Esophagus (tissue), 2 donors: ENCODE measurements at regions not wholly inside any gene's neighbourhood (a gene's known extent, or its start where the extent isn't known, plus 50 kb on each side); places are given as distances from the start of the nearest gene placed in this dataset.

Experiments
- H3K27ac ChIP-seq, 2 donors: one replicate each; pipeline ENCODE4 v1.5.1; 2013; ENCODE audit warnings: low read depth in 2 of 2, mild to moderate bottlenecking in 2 of 2, inconsistent platforms in 1 of 2, low read length in 1 of 2, moderate library complexity in 1 of 2
- H3K27me3 ChIP-seq, 2 donors: one replicate each; pipeline ENCODE4 v1.6.1; 2013; ENCODE audit warnings: low read length in 2 of 2, control low read depth in 1 of 2, mild to moderate bottlenecking in 1 of 2; ENCODE audit not compliant: insufficient read depth in 2 of 2, control insufficient read depth in 1 of 2
- H3K36me3 ChIP-seq, 2 donors: one replicate each; pipeline ENCODE4 v1.6.1; 2013; ENCODE audit warnings: low read length in 1 of 2; ENCODE audit not compliant: control insufficient read depth in 2 of 2, insufficient read depth in 2 of 2
- H3K4me1 ChIP-seq, 2 donors: one replicate each; pipeline ENCODE4 v1.6.1; 2013; ENCODE audit warnings: low read length in 1 of 2; ENCODE audit not compliant: control insufficient read depth in 2 of 2, insufficient read depth in 2 of 2
- H3K4me3 ChIP-seq, 2 donors: one replicate each; pipeline ENCODE4 v1.5.1; 2013; ENCODE audit warnings: low read length in 2 of 2, mild to moderate bottlenecking in 2 of 2, low read depth in 1 of 2, moderate library complexity in 1 of 2
- H3K9me3 ChIP-seq, 2 donors: one replicate each; pipeline ENCODE4 v1.6.1; 2013; ENCODE audit warnings: mild to moderate bottlenecking in 2 of 2, low read depth in 1 of 2, low read length in 1 of 2, moderate library complexity in 1 of 2; ENCODE audit not compliant: control insufficient read depth in 2 of 2, insufficient read depth in 1 of 2
- WGBS, 2 donors: extraction: QIAGEN DNeasy Blood & Tissue Kit; methylation state at CpG; one replicate each; pipeline ENCODE4 v1.1.7; 2013; 5-methylcytosine and 5-hydroxymethylcytosine counted together
- donor health status: healthy with polysubstance abuse.
- donor health status: Bipolar disorder and iron deficiency.

DNA sequence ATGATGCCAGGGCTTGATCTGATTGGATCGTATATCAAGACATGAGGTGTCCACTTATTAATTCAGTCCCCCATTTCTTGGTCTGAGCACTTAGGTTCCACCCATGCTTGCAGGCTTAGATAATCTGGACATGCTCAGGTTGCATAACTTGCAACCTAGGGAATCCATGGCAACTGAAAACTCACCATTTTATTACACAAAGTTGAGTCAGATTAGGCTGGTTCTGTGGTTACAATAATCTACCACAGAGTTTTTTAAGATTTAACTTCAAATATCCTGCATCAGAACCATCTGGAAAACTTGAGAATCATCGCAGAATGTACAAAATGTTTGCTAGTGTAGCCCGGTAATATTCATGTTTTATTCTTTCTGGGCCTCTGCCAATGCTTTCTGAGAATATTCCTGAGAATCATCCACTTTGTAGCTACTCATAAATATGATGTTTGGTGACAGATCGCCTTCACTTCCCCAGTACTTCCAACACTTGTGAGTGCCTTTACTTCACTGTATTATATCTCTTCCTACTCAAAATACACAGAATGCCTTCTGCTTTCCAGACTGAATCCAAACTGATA lies 707.2 kb upstream of the ADAMTS5 start:
- H3K4me1 ChIP-seq, result no peaks in the 10 kb centered on the region
- 85 to 86% methylated on average over 4 of the region's 4 CpGs for WGBS, 2 donors
- no peak overlapping the region for H3K27ac ChIP-seq
- H3K36me3 ChIP-seq, result no peaks in the 10 kb centered on the region
- H3K9me3 ChIP-seq, result no peaks in the 10 kb centered on the region
- no peaks in the 10 kb centered on the region for H3K27me3 ChIP-seq
- H3K4me3 ChIP-seq, result no peak overlapping the region

DNA sequence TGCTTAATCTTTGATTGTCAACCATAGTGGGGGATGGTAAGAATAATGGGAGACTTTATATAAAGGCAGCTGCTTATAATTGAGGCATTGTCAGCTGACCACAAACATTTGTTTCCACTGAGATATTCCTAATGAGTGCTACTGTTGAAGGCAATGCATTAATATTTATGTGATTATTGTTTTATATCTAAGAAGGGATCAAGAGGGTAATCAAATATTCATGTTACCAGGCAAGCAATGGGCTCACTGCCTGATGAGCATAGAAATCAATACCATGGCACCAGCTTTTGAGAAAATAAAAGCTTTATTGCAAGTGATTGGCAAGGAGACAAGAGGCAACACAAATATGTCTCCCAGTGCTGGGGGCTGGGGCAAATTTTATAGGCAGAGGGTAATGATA lies 706.7 kb upstream of the ADAMTS5 start:
- H3K9me3 ChIP-seq, result no peaks in the 10 kb centered on the region
- no peak overlapping the region for H3K27ac ChIP-seq
- no peak overlapping the region for H3K4me3 ChIP-seq
- H3K27me3 ChIP-seq, result no peaks in the 10 kb centered on the region
- no peaks in the 10 kb centered on the region for H3K4me1 ChIP-seq
- H3K36me3 ChIP-seq, result no peaks in the 10 kb centered on the region

DNA sequence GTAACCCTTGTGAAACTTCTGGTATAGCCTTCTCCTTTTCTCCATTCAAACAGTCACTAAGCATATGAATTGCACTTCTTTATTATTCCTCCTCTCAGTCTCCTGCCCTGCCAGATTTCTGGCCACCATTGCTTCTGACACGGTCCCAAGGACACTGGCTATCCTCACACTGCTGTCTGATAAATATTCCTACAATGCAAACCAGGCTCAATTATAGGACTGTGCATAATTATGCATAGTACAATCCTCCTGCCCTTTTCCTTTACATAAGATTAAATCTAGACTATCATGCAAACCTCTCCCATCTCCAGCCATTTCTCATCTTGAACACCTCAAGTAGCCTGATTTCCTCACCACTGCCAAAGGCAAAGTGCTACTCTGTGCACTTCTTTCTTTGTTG lies 704.3 kb upstream of the ADAMTS5 start:
- 67 to 74% methylated on average over 1 of the region's 1 CpG for WGBS, 2 donors
- no peak overlapping the region for H3K4me3 ChIP-seq
- no peaks in the 10 kb centered on the region for H3K9me3 ChIP-seq
- no peaks in the 10 kb centered on the region for H3K36me3 ChIP-seq
- H3K4me1 ChIP-seq, result no peaks in the 10 kb centered on the region
- H3K27ac ChIP-seq, result no peak overlapping the region
- no peaks in the 10 kb centered on the region for H3K27me3 ChIP-seq

DNA sequence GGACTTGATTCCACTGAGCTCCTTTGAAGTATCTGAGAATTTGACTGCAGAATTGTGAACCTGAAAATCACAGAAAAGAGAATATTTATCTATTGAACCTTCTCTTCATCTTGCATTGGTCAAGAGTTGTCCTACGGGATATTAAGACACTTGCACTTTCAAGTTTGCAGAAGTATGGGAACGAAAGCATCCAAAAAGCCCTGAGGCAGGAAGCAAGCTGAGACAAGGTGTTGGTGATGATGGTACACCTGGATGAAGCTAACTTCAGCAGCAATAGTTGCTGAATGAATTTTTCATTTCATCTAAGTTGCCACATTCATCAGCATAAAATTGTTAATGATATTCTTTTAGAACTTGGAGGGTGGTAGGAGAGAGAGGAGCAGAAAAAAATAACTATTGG lies 686.6 kb upstream of the ADAMTS5 start:
- Histone ChIP-seq H3K36me3 (no peaks in the 10 kb centered on the region), H3K27me3 (no peaks in the 10 kb centered on the region), H3K9me3 (no peaks in the 10 kb centered on the region), H3K4me1 (no peaks in the 10 kb centered on the region), H3K4me3 (no peak overlapping the region), H3K27ac (no peak overlapping the region)
- WGBS, 2 donors, result 52 to 65% methylated on average over 2 of the region's 2 CpGs

DNA sequence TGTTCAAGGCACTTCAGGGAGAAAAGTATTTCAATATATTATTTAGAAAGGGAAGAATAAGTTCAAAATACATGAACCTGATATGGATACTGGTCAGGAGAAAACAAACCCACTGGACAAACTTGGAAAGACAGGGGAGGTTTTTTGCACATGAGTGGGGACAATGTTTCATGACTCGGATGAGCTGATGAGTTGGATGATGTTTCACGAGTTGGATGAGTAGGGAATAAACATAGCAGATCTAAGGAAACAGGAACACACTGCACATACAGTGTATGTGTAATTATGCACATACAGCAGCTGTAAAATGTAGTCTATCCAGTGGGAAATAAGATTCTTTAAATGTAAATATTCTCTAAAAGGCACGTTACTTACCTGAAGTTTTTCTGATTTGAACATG lies 682.9 kb upstream of the ADAMTS5 start:
- Histone ChIP-seq H3K27ac (no peak overlapping the region), H3K27me3 (no peaks in the 10 kb centered on the region), H3K4me3 (no peak overlapping the region), H3K4me1 (no peaks in the 10 kb centered on the region), H3K36me3 (no peaks in the 10 kb centered on the region), H3K9me3 (no peaks in the 10 kb centered on the region)
- WGBS, 2 donors, result 78 to 79% methylated on average over 3 of the region's 3 CpGs

DNA sequence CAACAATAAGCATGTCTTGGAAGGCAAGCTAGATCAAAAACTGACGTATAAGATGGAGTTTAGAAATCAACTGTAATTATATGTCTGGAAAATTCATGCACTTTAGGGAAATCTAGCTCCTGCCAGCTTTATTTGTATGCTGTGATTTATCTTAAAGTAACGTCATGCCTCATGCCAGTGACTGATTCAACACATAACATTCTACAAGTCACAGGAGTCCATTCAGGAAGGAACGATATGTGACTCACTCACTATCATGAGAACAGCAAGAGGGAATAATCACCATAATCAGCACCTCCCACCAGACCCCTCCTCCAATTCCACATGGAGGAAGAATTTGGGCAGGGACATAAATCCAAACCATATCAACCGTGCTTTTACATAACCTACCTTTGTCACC lies 682.4 kb upstream of the ADAMTS5 start:
- H3K4me1 ChIP-seq, result no peaks in the 10 kb centered on the region
- no peaks in the 10 kb centered on the region for H3K9me3 ChIP-seq
- no peaks in the 10 kb centered on the region for H3K36me3 ChIP-seq
- H3K27me3 ChIP-seq, result no peaks in the 10 kb centered on the region
- no peak overlapping the region for H3K4me3 ChIP-seq
- 50 to 52% methylated on average over 4 of the region's 4 CpGs for WGBS, 2 donors
- no peak overlapping the region for H3K27ac ChIP-seq

DNA sequence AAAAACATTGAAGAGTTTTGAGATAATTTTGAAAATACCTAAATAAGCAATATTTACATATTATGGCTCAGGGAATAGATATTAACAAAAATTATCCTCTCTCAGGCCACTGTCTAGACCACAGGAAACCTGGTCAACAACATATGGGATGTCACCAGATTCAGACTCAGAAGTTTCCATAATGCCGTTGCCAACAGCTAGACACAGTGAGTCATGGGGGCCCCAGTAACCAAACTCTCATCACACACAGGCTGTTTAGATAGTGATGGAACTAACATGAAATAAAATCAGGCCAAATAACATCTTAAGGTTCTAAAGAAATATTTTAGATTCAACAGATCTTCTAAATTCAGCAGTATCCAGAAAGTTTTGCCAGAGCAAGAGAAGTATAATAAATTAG lies 681.7 kb upstream of the ADAMTS5 start:
- no peaks in the 10 kb centered on the region for H3K9me3 ChIP-seq
- no peaks in the 10 kb centered on the region for H3K27me3 ChIP-seq
- 54 to 72% methylated on average over 1 of the region's 1 CpG for WGBS, 2 donors
- no peak overlapping the region for H3K4me3 ChIP-seq
- H3K4me1 ChIP-seq, result no peaks in the 10 kb centered on the region
- no peak overlapping the region for H3K27ac ChIP-seq
- no peaks in the 10 kb centered on the region for H3K36me3 ChIP-seq

DNA sequence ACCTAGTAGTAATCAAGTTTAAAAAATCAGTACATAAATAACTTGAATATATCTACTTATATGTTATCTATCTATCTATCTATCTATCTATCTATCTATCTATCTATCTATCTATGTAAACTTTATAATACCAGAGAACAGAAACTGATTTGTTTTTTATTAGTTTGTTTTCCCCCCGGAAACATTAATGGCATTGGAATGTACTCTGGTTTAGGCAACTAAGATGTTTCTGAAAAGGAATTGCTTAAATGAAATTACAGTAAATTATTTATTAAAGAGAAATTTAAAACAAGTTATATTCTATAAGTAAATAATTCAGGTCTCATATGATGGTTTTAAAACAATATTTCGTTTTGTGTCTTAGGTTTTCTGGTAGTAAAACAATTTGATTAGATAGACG lies 681.0 kb upstream of the ADAMTS5 start:
- Histone ChIP-seq H3K36me3 (no peaks in the 10 kb centered on the region), H3K9me3 (no peaks in the 10 kb centered on the region), H3K27me3 (no peaks in the 10 kb centered on the region), H3K27ac (no peak overlapping the region), H3K4me3 (no peak overlapping the region), H3K4me1 (no peaks in the 10 kb centered on the region)
- WGBS, 2 donors, result 61 to 68% methylated on average over 3 of the region's 3 CpGs

DNA sequence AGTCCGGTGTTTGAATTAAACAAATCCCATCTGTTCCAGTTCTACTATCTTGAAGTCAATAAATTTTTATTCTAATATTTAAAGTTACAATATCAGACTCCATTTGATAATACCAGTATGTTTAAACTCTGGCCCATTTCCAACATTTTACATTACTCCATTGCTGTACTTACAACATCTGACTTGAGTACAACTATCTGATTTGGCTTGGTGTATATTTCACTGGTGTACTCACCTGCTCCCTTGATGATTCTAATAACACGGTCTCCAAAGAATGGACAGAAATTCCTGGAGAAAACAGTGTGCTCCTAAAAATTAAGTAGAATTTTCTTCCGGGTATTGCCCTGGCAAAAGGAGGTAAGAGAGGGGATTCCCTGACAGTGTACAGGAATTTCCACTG lies 680.5 kb upstream of the ADAMTS5 start:
- Histone ChIP-seq H3K27me3 (no peaks in the 10 kb centered on the region), H3K4me3 (no peak overlapping the region), H3K9me3 (no peaks in the 10 kb centered on the region), H3K4me1 (no peaks in the 10 kb centered on the region), H3K36me3 (no peaks in the 10 kb centered on the region), H3K27ac (no peak overlapping the region)
- WGBS, 2 donors, result 55 to 56% methylated on average over 3 of the region's 3 CpGs

DNA sequence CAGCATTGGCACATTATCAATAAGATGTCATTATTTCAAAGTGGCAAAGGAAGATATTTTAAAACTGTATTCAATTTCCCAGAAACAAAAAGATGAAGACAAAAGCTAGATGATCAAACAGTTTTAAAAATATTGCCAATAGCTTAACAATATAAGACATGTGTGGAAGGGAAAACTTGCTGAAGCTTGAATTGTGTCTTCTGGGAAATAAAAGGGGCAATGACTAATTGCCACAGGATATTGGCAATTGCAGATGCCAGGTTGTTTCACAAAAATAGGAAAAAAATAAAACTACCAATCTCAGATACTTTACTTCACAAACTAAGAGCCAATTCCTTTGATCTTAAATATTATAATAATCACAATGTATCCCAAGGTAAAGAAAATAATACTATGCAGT lies 679.8 kb upstream of the ADAMTS5 start:
- H3K4me3 ChIP-seq, result no peak overlapping the region
- no peaks in the 10 kb centered on the region for H3K36me3 ChIP-seq
- H3K4me1 ChIP-seq, result no peaks in the 10 kb centered on the region

More for the DNA sequence above, 679.8 kb upstream of the ADAMTS5 start:
- Histone ChIP-seq H3K27ac (no peak overlapping the region), H3K9me3 (no peaks in the 10 kb centered on the region), H3K27me3 (no peaks in the 10 kb centered on the region)
